Renal cortex interstitium (tissue), 11 donors: ENCODE measurements at regions not wholly inside any gene's neighbourhood (a gene's known extent, or its start where the extent isn't known, plus 50 kb on each side); places are given as distances from the start of the nearest gene placed in this dataset.

Experiments used
- DNase-seq, 11 donors: peaks; one replicate each; pipeline ENCODE4 v3.0.0-alpha.2; 2013; ENCODE audit warnings: low read depth in 9 of 11, low spot score in 4 of 11; ENCODE audit errors: extremely low read depth in 1 of 11

GRCh38 chr12:107544937-107545336 is 140.7 kb upstream of the PWP1 start:
- no peak for DNase-seq

- no peak for DNase-seq
Observed at GRCh38 chr12:107545737-107546353, 139.8 kb upstream of the PWP1 start.

GRCh38 chr12:107547389-107547788 is 138.2 kb upstream of the PWP1 start:
- no peak for DNase-seq

- DNase-seq, result no peak
Observed at GRCh38 chr12:107549651-107550480, 135.7 kb upstream of the PWP1 start.

GRCh38 chr12:107551434-107551833 is 134.2 kb upstream of the PWP1 start:
- DNase-seq, result no peak

GRCh38 chr12:107552263-107552662 is 133.3 kb upstream of the PWP1 start:
- DNase-seq, result no peak

- DNase-seq, result no peak
Observed at GRCh38 chr12:107553211-107553765, 132.3 kb upstream of the PWP1 start.

- DNase-seq, result no peak
Observed at GRCh38 chr12:107554941-107555340, 130.7 kb upstream of the PWP1 start.

- DNase-seq, result no peak
Observed at GRCh38 chr12:107557026-107557425, 128.6 kb upstream of the PWP1 start.

GRCh38 chr12:107557589-107558100 is 128.0 kb upstream of the PWP1 start:
- DNase-seq, result no peak

GRCh38 chr12:107558141-107558815 is 127.3 kb upstream of the PWP1 start:
- no peak for DNase-seq

- no peak for DNase-seq
Observed at GRCh38 chr12:107558816-107559382, 126.7 kb upstream of the PWP1 start.

GRCh38 chr12:107560165-107560898 is 125.3 kb upstream of the PWP1 start:
- DNase-seq, result no peak

- DNase-seq, result no peak
Observed at GRCh38 chr12:107560899-107561285, 124.7 kb upstream of the PWP1 start.

- DNase-seq, result peak in 1 of 11 donors; percentile 14
Observed at GRCh38 chr12:107564946-107565345, 120.7 kb upstream of the PWP1 start.

- DNase-seq, result no peak
Observed at GRCh38 chr12:107565551-107565950, 120.0 kb upstream of the PWP1 start.

GRCh38 chr12:107567876-107568619 is 117.6 kb upstream of the PWP1 start:
- no peak for DNase-seq

GRCh38 chr12:107568718-107569117 is 116.9 kb upstream of the PWP1 start:
- DNase-seq, result no peak
